ENCODE measurements at regions not wholly inside any gene's neighbourhood (a gene's known extent, or its start where the extent isn't known, plus 50 kb on each side); places are given as distances from the start of the nearest gene placed in this dataset.

- intact Hi-C loops (cut with DNase I) = no loop called here
- no peak for TF ChIP-seq CTCF (IDR thresholded peaks at IDR 0.05)
- no peak for DNase-seq
- no peaks in the 10 kb centered on the region for H3K9me3 ChIP-seq
- H3K36me3 ChIP-seq = no peaks in the 10 kb centered on the region
- no peaks in the 10 kb centered on the region for H3K4me1 ChIP-seq
- no peaks in the 10 kb centered on the region for H3K27me3 ChIP-seq
- H3K4me3 ChIP-seq = no peak overlapping the region
- no peak overlapping the region for H3K27ac ChIP-seq
- H3K9ac ChIP-seq (ENCODE audit: low read depth in 2 of 2, low read length in 2 of 2) = no peak overlapping the region
Measured at GRCh38 chr16:13425836-13426235, 494.1 kb upstream of the ERCC4 start.

- intact Hi-C loops (cut with DNase I) = no loop called here
- DNase-seq = no peak
- no peaks in the 10 kb centered on the region for H3K36me3 ChIP-seq
- no peak overlapping the region for H3K27ac ChIP-seq
- H3K9me3 ChIP-seq = no peaks in the 10 kb centered on the region
- H3K9ac ChIP-seq (ENCODE audit: low read depth in 2 of 2, low read length in 2 of 2) = no peak overlapping the region
- no peaks in the 10 kb centered on the region for H3K4me1 ChIP-seq
- H3K27me3 ChIP-seq = no peaks in the 10 kb centered on the region
- H3K4me3 ChIP-seq = no peak overlapping the region
- no peak for TF ChIP-seq CTCF (IDR thresholded peaks at IDR 0.05)
Measured at GRCh38 chr16:13426269-13426668, 493.7 kb upstream of the ERCC4 start.

GRCh38 chr16:13426736-13427135 lies 493.2 kb upstream of the ERCC4 start:
- no peaks in the 10 kb centered on the region for H3K27me3 ChIP-seq
- no peaks in the 10 kb centered on the region for H3K36me3 ChIP-seq
- no peaks in the 10 kb centered on the region for H3K4me1 ChIP-seq
- intact Hi-C loops (cut with DNase I) = no loop called here
- no peak overlapping the region for H3K9ac ChIP-seq (ENCODE audit: low read depth in 2 of 2, low read length in 2 of 2)
- H3K27ac ChIP-seq = no peak overlapping the region
- H3K9me3 ChIP-seq = no peaks in the 10 kb centered on the region
- no peak for TF ChIP-seq CTCF (IDR thresholded peaks at IDR 0.05)
- H3K4me3 ChIP-seq = no peak overlapping the region
- no peak for DNase-seq

GRCh38 chr16:13427943-13428342 lies 492.0 kb upstream of the ERCC4 start:
- Histone ChIP-seq H3K4me3 (no peak overlapping the region), H3K36me3 (no peaks in the 10 kb centered on the region), H3K27ac (no peak overlapping the region), H3K27me3 (no peaks in the 10 kb centered on the region), H3K9ac (ENCODE audit: low read depth in 2 of 2, low read length in 2 of 2) (no peak overlapping the region), H3K4me1 (no peaks in the 10 kb centered on the region), H3K9me3 (no peaks in the 10 kb centered on the region)
- no peak for DNase-seq
- intact Hi-C loops (cut with DNase I) = no loop called here
- no peak for TF ChIP-seq CTCF (IDR thresholded peaks at IDR 0.05)

GRCh38 chr16:13429416-13429815 lies 490.5 kb upstream of the ERCC4 start:
- H3K36me3 ChIP-seq = no peaks in the 10 kb centered on the region
- DNase-seq = no peak
- intact Hi-C loops (cut with DNase I) = no loop called here
- no peaks in the 10 kb centered on the region for H3K9me3 ChIP-seq
- H3K27me3 ChIP-seq = no peaks in the 10 kb centered on the region
- no peak overlapping the region for H3K9ac ChIP-seq (ENCODE audit: low read depth in 2 of 2, low read length in 2 of 2)
- H3K4me1 ChIP-seq = no peaks in the 10 kb centered on the region
- TF ChIP-seq CTCF (IDR thresholded peaks at IDR 0.05) = no peak
- no peak overlapping the region for H3K4me3 ChIP-seq
- no peak overlapping the region for H3K27ac ChIP-seq

- H3K27ac ChIP-seq = no peak overlapping the region
- no peak overlapping the region for H3K9ac ChIP-seq (ENCODE audit: low read depth in 2 of 2, low read length in 2 of 2)
Measured at GRCh38 chr16:13435415-13435814, 484.5 kb upstream of the ERCC4 start.

More at GRCh38 chr16:13435415-13435814, 484.5 kb upstream of the ERCC4 start:
- no peaks in the 10 kb centered on the region for H3K36me3 ChIP-seq
- DNase-seq = no peak
- H3K4me1 ChIP-seq = no peaks in the 10 kb centered on the region
- TF ChIP-seq CTCF (IDR thresholded peaks at IDR 0.05) = no peak
- H3K27me3 ChIP-seq = no peaks in the 10 kb centered on the region
- intact Hi-C loops (cut with DNase I) = no loop called here
- no peaks in the 10 kb centered on the region for H3K9me3 ChIP-seq
- H3K4me3 ChIP-seq = no peak overlapping the region
